Fibroblast of skin of left quadriceps (primary cell): ENCODE measurements at regions not wholly inside any gene's neighbourhood (a gene's known extent, or its start where the extent isn't known, plus 50 kb on each side); places are given as distances from the start of the nearest gene placed in this dataset.
"Not testable (repeated sequence)": the region's sequence is repeated elsewhere in the genome, so short reads cannot be mapped to it uniquely, and the experiment has no call there.

ENCODE experiments used
- DNase-seq, 2 experiments: peaks; one replicate each; pipeline ENCODE4 v3.0.0-alpha.2; 2013; ENCODE audit warnings: low read depth in 2 of 2

DNA sequence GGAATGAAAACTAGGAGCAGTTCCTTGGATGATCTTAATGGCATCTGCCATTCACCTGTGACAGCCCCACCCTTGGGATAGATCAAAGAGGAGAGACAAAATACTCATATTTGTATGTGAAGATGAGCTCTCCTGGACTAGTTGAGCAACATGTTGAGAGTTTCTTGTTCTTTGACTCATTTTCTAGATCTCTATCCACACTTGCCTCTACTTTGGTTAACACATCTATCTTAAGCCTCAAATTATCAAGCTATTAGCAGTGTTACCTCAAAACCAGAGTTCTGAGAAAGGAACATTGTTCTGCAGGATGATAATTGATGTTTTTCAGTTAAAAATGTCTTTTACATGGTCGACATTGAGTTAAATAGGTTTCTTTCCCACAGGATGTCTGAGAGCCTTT lies 94.2 kb upstream of the TEX13D start:
- DNase-seq = no peak

GRCh38 chrX:124239324-124239723 lies 93.1 kb upstream of the TEX13D start:
- no peak for DNase-seq

DNA sequence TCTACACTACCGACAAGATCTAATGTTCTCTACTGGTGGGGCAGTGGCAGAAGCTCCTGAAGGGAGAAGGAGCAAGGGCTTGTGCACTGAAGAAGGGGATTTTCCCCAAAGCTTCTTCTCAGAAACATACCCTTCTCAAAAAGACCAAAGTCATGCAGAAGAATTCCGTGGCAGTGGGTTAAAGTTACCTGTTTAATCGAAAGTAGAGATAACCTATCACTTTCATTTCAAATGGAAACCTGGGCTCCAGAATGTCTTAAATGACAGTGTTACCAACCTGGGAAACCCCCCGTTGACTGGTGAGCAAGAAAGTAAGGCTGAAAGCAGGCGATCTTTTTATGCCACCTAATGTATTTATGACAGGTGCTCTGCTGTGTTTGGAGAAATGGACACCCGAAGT lies 92.5 kb upstream of the TEX13D start:
- no peak for DNase-seq

DNA sequence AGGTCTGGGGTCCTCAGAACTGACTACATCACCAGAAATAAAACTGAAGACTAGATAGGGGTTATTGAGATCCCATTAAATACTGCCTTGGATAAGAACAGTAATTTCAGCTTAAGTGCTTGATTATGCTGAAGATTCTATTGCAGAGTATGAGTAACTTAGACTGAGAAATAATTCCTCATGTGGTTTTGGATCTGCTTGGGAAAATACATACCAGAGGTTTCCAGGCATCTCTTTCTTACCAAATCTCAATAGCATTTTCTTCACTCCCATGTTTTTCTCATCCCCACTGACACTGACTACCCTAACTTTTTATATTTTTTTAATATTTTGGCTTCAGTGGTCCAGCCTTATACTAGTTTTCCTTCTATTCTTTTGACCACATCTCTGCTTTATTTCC lies 92.0 kb upstream of the TEX13D start:
- peak in 1 of 2 experiments; percentile 29 for DNase-seq

GRCh38 chrX:124242131-124242530 lies 90.3 kb upstream of the TEX13D start:
- DNase-seq = no peak

DNA sequence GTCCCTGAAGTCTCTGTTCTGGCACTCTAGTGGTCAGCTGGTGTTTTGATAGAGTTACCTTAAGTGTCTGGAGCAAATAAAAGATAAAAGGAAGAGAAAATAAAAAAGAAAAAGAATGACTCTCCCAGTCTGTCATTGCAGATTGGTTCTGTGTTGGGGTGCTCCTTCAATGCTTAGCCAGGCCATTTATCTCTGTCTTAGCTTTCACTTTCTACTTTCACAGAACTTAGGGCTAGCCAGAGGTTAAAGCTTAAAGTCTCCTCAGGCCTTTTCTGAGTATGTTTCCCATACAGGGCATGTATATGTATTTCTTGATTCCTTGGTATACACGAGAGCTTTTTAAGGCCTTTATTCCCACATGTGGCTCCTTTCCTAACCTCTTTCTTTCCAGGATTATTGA lies 83.1 kb upstream of the TEX13D start:
- no peak for DNase-seq

GRCh38 chrX:124250835-124251437 lies 81.5 kb upstream of the TEX13D start:
- DNase-seq = no peak

- no peak for DNase-seq
Observed at GRCh38 chrX:124254611-124255010, 77.8 kb upstream of the TEX13D start.

- peak; percentile 94 for DNase-seq
Observed at GRCh38 chrX:124256216-124256615, 76.2 kb upstream of the TEX13D start.

GRCh38 chrX:124256629-124257380 lies 75.7 kb upstream of the TEX13D start:
- DNase-seq = peak in 1 of 2 experiments; percentile 6

- no peak for DNase-seq
Observed at GRCh38 chrX:124257924-124258702, 74.3 kb upstream of the TEX13D start.

DNA sequence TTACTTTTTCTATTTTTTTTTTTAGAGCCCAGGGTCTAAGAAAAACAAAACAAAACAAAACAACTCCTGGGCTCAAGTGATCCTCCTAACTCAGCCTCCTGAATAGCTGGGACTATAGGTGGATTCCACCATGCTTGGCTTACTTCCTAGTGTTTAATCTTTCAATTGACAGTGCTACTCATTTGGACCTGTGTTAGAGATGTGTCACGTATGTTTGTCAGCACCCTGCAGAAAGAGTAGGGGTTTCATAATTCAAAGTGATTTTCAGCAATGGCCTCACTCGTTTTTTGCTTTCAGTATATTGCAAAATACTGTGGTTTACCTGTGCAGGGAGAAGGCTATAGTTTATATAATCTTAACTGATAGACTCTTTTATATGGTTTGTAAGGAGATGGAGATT lies 71.6 kb upstream of the TEX13D start:
- DNase-seq = no peak

- DNase-seq = no peak
Observed at GRCh38 chrX:124263743-124264142, 68.7 kb upstream of the TEX13D start.

GRCh38 chrX:124268099-124268498 lies 64.4 kb upstream of the TEX13D start:
- DNase-seq = no peak

DNA sequence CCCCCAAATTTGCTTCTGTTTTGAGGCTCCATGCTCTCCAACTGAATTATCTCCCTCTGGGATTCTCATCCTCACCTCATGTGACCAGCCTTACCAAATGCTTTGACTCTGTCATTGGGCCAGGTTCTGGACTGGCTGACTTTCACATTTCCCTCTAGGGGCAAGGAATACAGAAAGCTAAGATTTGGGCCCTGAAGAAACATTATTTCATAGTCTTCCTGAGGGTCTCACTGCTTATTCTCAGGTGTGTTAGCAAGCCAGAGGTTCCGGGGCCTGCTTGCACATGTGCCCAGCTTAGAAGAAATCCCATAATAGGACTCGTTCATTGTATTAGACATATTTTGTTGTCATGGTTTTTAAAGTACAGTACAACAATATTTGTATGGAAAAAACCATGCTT lies 62.6 kb upstream of the TEX13D start:
- no peak for DNase-seq

DNA sequence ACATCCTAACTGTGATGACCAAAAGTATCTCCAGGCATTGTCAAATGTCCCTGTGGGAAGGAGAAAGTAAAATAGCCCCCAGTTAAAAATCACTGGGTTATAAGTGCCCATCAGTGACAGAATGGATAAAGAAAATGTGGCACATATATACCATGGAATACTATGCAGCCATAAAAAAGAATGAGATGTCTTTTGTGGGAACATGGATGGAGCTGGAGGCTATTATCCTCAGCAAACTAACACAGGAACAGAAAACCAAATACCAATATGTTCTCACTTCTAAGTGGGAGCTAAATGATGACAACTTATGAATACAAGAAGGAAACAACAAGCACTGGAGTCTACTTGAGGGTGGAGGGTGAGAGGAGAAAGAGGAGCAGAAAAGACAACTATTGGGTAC lies 60.9 kb upstream of the TEX13D start:
- not testable (repeated sequence) for DNase-seq

DNA sequence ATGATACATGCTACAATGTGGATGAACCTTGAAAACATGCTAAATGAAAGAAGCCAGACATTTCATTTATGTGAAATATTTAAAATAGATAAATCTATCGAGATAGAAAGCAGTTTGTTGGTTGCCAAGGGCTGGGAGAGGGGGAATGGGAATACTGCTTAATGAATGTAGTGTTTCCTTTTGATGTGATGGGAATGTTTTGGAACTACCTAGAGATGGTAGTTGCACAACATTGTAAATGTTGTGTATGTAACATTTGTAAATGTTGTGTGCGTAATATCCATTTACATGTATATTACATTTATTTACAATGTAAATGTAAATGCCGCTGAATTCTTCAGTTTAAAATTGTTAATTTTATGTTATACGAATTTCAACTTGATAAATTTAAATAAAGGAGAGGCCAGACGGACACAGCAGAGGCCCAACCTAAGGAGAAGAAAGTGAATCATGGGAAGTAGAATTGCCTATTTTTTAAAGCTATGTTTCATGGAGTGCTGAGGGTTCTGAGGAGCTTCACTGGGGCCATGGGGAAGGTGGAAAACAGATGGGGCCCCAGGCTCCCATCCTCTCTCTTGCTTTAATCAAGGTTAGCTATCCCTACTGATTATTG lies 60.0 kb upstream of the TEX13D start:
- DNase-seq = no peak

GRCh38 chrX:124274438-124275181 lies 57.9 kb upstream of the TEX13D start:
- no peak for DNase-seq

DNA sequence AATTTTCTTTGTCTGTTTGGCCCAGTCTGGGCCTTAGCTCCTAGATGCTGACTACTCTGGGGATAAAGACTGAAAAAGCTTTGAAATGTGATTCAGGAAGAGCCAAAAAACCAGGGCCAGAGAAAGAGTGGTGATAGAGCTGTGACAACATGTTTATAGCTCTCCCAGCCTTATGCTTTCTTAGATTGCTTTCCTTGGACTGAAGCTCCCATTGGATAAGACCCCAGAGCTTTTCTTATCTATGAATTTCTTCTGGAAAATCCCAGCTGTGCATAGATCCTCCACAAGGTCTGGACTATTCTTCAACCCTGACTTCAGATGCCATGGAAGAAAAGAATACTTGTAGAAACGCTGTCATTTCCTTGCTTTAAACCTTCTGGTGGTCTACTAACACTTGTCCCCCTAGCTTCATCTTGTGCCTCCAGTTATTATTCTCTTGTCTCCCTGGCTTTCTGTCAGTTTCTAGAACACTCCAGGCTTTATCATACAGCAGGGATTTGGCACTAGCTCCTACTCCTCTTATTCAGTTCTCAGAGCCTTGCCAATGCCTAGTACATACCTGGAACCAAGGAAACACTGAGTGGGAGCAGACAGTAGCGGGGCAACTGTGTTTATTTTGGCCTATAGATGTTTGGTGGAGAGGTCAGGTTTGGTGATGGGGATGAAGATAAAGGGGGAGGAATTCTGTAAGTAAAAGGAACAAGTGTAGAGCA lies 57.1 kb upstream of the TEX13D start:
- no peak for DNase-seq

DNA sequence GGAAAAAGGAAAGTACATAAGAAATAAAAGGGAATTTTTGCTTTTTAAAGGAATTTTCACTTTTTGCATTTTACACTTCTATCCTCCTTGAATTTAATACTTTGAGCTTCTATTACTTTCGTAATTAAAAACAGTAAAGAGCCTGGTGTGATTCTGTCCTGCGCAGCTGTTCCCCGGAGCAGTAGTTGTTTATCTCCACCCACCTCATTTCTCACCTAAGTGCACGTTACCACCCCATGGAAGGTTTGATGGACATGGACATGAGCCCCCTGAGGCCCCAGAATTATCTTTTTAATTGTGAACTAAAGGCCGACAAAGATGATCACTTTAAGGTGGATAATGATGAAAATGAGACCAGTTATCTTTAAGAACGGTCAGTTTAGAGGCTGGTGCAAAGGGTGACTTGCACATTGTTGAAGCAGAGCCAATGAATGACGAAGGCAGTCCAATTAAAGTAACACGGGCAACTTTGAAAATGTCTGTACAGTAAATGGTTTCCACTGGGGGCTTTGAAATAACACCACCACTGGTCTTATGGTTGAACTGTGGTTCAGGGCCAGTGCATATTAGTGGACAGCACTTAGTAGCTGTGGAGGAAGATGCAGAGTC lies 52.1 kb upstream of the TEX13D start:
- no peak for DNase-seq

DNA sequence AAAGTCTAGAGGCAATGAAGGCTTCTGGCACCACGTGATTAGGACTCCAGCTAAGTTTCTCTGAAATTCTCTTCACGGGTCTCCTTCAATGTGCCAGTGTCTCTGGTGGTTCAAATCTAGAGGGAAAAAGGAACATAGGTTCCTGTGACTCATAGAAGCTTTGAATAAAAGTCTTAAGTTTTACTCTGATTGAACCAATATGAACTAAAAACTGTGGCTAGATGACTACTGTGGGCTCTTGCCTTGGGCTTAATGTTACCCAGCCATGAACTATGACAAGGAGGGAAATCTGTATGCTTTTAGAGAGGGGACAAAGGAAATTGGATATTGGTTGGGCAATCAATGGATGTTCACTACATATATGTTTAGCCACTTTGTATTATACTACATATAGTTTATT lies 49.9 kb upstream of the TEX13D start:
- no peak for DNase-seq
